ENCODE measurements at regions not wholly inside any gene's neighbourhood (a gene's known extent, or its start where the extent isn't known, plus 50 kb on each side); places are given as distances from the start of the nearest gene placed in this dataset.

DNA sequence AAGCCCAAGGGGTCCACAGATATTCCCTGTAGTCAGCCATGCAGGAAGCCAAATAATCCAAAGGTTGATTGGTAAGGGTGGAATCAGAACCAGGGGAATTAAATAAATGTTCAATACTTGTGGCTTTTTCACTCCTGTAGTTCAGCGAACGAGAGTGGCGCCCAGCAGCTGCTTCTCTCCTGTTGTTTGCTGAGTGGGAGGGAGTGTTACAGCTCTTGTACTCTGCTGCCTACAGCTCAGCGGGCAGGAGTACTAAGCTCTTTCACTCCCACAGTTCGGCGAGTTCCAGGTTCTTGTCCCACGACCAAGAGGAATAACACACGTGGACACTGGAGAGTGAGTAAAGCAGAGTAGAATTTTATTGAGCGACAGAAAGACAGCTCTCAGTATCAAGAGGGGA is 105.9 kb downstream of the MOBP start:
- TF ChIP-seq, protein P1, sequence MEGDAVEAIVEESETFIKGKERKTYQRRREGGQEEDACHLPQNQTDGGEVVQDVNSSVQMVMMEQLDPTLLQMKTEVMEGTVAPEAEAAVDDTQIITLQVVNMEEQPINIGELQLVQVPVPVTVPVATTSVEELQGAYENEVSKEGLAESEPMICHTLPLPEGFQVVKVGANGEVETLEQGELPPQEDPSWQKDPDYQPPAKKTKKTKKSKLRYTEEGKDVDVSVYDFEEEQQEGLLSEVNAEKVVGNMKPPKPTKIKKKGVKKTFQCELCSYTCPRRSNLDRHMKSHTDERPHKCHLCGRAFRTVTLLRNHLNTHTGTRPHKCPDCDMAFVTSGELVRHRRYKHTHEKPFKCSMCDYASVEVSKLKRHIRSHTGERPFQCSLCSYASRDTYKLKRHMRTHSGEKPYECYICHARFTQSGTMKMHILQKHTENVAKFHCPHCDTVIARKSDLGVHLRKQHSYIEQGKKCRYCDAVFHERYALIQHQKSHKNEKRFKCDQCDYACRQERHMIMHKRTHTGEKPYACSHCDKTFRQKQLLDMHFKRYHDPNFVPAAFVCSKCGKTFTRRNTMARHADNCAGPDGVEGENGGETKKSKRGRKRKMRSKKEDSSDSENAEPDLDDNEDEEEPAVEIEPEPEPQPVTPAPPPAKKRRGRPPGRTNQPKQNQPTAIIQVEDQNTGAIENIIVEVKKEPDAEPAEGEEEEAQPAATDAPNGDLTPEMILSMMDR (IDR thresholded peaks at IDR 0.05; ENCODE audit: low read length), result no peak
- no peak for TF ChIP-seq EZH2 (IDR thresholded peaks at IDR 0.05; ENCODE audit: borderline replicate concordance, low read length)

All from OCI-LY1 (cell line).